ENCODE measurements at regions not wholly inside any gene's neighbourhood (a gene's known extent, or its start where the extent isn't known, plus 50 kb on each side); places are given as distances from the start of the nearest gene placed in this dataset.

- Histone ChIP-seq H3K27me3 (replicated peaks; ENCODE audit: insufficient read depth, low read length) (no peaks in the 10 kb centered on the region), H3F3A (ENCODE audit: insufficient read depth, low read length) (no peaks in the 10 kb centered on the region), H3K9me2 (replicated peaks; ENCODE audit: insufficient read depth, low read length) (no peaks in the 10 kb centered on the region), H3K27ac (ENCODE audit: low read length) (no peak overlapping the region), H4K20me1 (ENCODE audit: insufficient read depth, low read length) (no peaks in the 10 kb centered on the region), H3K9ac (ENCODE audit: low read length) (no peak overlapping the region), H3K9me3 (replicated peaks; ENCODE audit: insufficient read depth, low read length) (no peaks in the 10 kb centered on the region), H3K4me3 (ENCODE audit: low read length) (no peak overlapping the region), H3K4me1 (ENCODE audit: low read length) (no peaks in the 10 kb centered on the region), H3K4me2 (ENCODE audit: low read depth, low read length) (no peak overlapping the region), H3K36me3 (replicated peaks; ENCODE audit: insufficient read depth, low read length) (no peaks in the 10 kb centered on the region), H2AFZ (ENCODE audit: low read length) (no peak overlapping the region), H3K79me2 (ENCODE audit: low read length) (no peaks in the 10 kb centered on the region)
- TF ChIP-seq EZH2phosphoT487 (IDR thresholded peaks at IDR 0.05; ENCODE audit: low read length) (no peak), EZH2 (optimal IDR thresholded peaks at IDR 0.05; ENCODE audit: low read depth, low read length) (no peak), CTCF (IDR thresholded peaks at IDR 0.05; ENCODE audit: low read length) (no peak)
- DNase-seq: no peak
Measured at GRCh38 chr7:97418312-97418711, 300.8 kb downstream of the SDHAF3 start.

- Histone ChIP-seq H3K4me2 (ENCODE audit: low read depth, low read length) (no peak overlapping the region), H3K36me3 (replicated peaks; ENCODE audit: insufficient read depth, low read length) (no peaks in the 10 kb centered on the region), H3K4me3 (ENCODE audit: low read length) (no peak overlapping the region), H3K27ac (ENCODE audit: low read length) (no peak overlapping the region), H3K27me3 (replicated peaks; ENCODE audit: insufficient read depth, low read length) (no peaks in the 10 kb centered on the region), H3K4me1 (ENCODE audit: low read length) (no peaks in the 10 kb centered on the region), H2AFZ (ENCODE audit: low read length) (no peak overlapping the region), H3K79me2 (ENCODE audit: low read length) (no peaks in the 10 kb centered on the region), H3K9me2 (replicated peaks; ENCODE audit: insufficient read depth, low read length) (no peaks in the 10 kb centered on the region), H3F3A (ENCODE audit: insufficient read depth, low read length) (no peaks in the 10 kb centered on the region), H4K20me1 (ENCODE audit: insufficient read depth, low read length) (no peaks in the 10 kb centered on the region), H3K9me3 (replicated peaks; ENCODE audit: insufficient read depth, low read length) (no peaks in the 10 kb centered on the region), H3K9ac (ENCODE audit: low read length) (no peak overlapping the region)
- DNase-seq: no peak
- TF ChIP-seq CTCF (IDR thresholded peaks at IDR 0.05; ENCODE audit: low read length) (no peak), EZH2 (optimal IDR thresholded peaks at IDR 0.05; ENCODE audit: low read depth, low read length) (no peak), EZH2phosphoT487 (IDR thresholded peaks at IDR 0.05; ENCODE audit: low read length) (no peak)
Measured at GRCh38 chr7:97419898-97420297, 302.4 kb downstream of the SDHAF3 start.

GRCh38 chr7:97421307-97421930 is 303.9 kb downstream of the SDHAF3 start:
- no peaks in the 10 kb centered on the region for H3K27me3 ChIP-seq (replicated peaks; ENCODE audit: insufficient read depth, low read length)
- TF ChIP-seq EZH2phosphoT487 (IDR thresholded peaks at IDR 0.05; ENCODE audit: low read length) (no peak), CTCF (IDR thresholded peaks at IDR 0.05; ENCODE audit: low read length) (no peak), EZH2 (optimal IDR thresholded peaks at IDR 0.05; ENCODE audit: low read depth, low read length) (no peak)

More at GRCh38 chr7:97421307-97421930, 303.9 kb downstream of the SDHAF3 start:
- H4K20me1 ChIP-seq (ENCODE audit: insufficient read depth, low read length): no peaks in the 10 kb centered on the region
- no peak overlapping the region for H3K27ac ChIP-seq (ENCODE audit: low read length)
- no peaks in the 10 kb centered on the region for H3F3A ChIP-seq (ENCODE audit: insufficient read depth, low read length)
- H3K4me2 ChIP-seq (ENCODE audit: low read depth, low read length): no peak overlapping the region
- H3K4me1 ChIP-seq (ENCODE audit: low read length): no peaks in the 10 kb centered on the region
- no peaks in the 10 kb centered on the region for H3K9me2 ChIP-seq (replicated peaks; ENCODE audit: insufficient read depth, low read length)
- H3K36me3 ChIP-seq (replicated peaks; ENCODE audit: insufficient read depth, low read length): no peaks in the 10 kb centered on the region
- H3K4me3 ChIP-seq (ENCODE audit: low read length): no peak overlapping the region
- no peak overlapping the region for H3K9ac ChIP-seq (ENCODE audit: low read length)
- no peak for DNase-seq
- H3K9me3 ChIP-seq (replicated peaks; ENCODE audit: insufficient read depth, low read length): no peaks in the 10 kb centered on the region
- H2AFZ ChIP-seq (ENCODE audit: low read length): no peak overlapping the region
- H3K79me2 ChIP-seq (ENCODE audit: low read length): no peaks in the 10 kb centered on the region

Measured in MM.1S (cell line).